Right atrium auricular region (tissue), 2 donors: ENCODE measurements at regions not wholly inside any gene's neighbourhood (a gene's known extent, or its start where the extent isn't known, plus 50 kb on each side); places are given as distances from the start of the nearest gene placed in this dataset.
A peak's percentile ranks its signal among the peaks of the same experiment; 100 is the strongest.

Experiments used
- DNase-seq: peaks from one replicate; pipeline ENCODE4 v3.0.0-alpha.2; 2019; ENCODE audit warnings: low spot score
- H3K27ac ChIP-seq, 2 donors: fragments of 200-600 bp; sonication (generic); 1 replicate in 1 of 2; 2 replicates in 1 of 2; pipeline ENCODE4 v1.5.1; 2016 to 2019
- H3K27me3 ChIP-seq, 2 donors: fragments of 200-600 bp; sonication (generic); one replicate each; pipeline versions ENCODE4 v1.5.1 to v1.6.0; 2017 to 2019
- H3K36me3 ChIP-seq: fragments of 200-600 bp; sonication (generic); one replicate; pipeline ENCODE4 v1.5.1; 2016
- H3K4me1 ChIP-seq, 2 donors: fragments of 200-600 bp; sonication (generic); one replicate each; pipeline versions ENCODE4 v1.5.1 to v1.6.0; 2017 to 2019
- H3K4me3 ChIP-seq, 2 donors: fragments of 200-600 bp; sonication (generic); 1 replicate in 1 of 2; 2 replicates in 1 of 2; pipeline ENCODE4 v1.5.1; 2017 to 2019; ENCODE audit warnings: mild to moderate bottlenecking in 1 of 2, moderate library complexity in 1 of 2
- H3K9me3 ChIP-seq, 2 donors: fragments of 200-600 bp; sonication (generic); one replicate each; pipeline ENCODE4 v1.5.1; 2019
- CTCF ChIP-seq, 2 donors: fragments of 200-600 bp; sonication (generic); IDR thresholded peaks; one replicate each; pipeline ENCODE4 v1.5.1; 2019; ENCODE audit warnings: antibody characterized with exemption in 2 of 2

- no peaks in the 10 kb centered on the region for H3K36me3 ChIP-seq
- no peaks in the 10 kb centered on the region for H3K4me1 ChIP-seq
- no peaks in the 10 kb centered on the region for H3K9me3 ChIP-seq
- no peak overlapping the region for H3K27ac ChIP-seq
- H3K4me3 ChIP-seq = no peak overlapping the region
- peak; percentile 23 for DNase-seq
- TF ChIP-seq CTCF (IDR thresholded peaks at IDR 0.05) = no peak
- no peaks in the 10 kb centered on the region for H3K27me3 ChIP-seq
These were observed 369.3 kb upstream of the KLHL29 start for GRCh38 chr2:23015651-23016200.

GRCh38 chr2:23019476-23019875 lies 365.5 kb upstream of the KLHL29 start:
- Histone ChIP-seq H3K36me3 (no peaks in the 10 kb centered on the region), H3K27me3 (no peaks in the 10 kb centered on the region), H3K4me1 (no peaks in the 10 kb centered on the region), H3K27ac (no peak overlapping the region), H3K4me3 (no peak overlapping the region), H3K9me3 (no peaks in the 10 kb centered on the region)
- no peak for DNase-seq
- TF ChIP-seq CTCF (IDR thresholded peaks at IDR 0.05) = no peak

- TF ChIP-seq CTCF (IDR thresholded peaks at IDR 0.05) = no peak
- H3K4me1 ChIP-seq = no peaks in the 10 kb centered on the region
- no peak overlapping the region for H3K27ac ChIP-seq
- no peak overlapping the region for H3K4me3 ChIP-seq
- no peaks in the 10 kb centered on the region for H3K27me3 ChIP-seq
- H3K36me3 ChIP-seq = no peaks in the 10 kb centered on the region
- H3K9me3 ChIP-seq = no peaks in the 10 kb centered on the region
- DNase-seq = no peak
These were observed 364.3 kb upstream of the KLHL29 start for GRCh38 chr2:23020659-23021058.

GRCh38 chr2:23021311-23022120 lies 363.5 kb upstream of the KLHL29 start:
- no peaks in the 10 kb centered on the region for H3K27me3 ChIP-seq
- TF ChIP-seq CTCF (IDR thresholded peaks at IDR 0.05) = no peak
- no peaks in the 10 kb centered on the region for H3K4me1 ChIP-seq
- DNase-seq = peak; percentile 32
- H3K9me3 ChIP-seq = no peaks in the 10 kb centered on the region
- H3K27ac ChIP-seq = no peak overlapping the region
- no peak overlapping the region for H3K4me3 ChIP-seq
- no peaks in the 10 kb centered on the region for H3K36me3 ChIP-seq

GRCh38 chr2:23023722-23024121 lies 361.3 kb upstream of the KLHL29 start:
- DNase-seq = no peak
- Histone ChIP-seq H3K4me3 (no peak overlapping the region), H3K4me1 (no peaks in the 10 kb centered on the region), H3K27ac (no peak overlapping the region), H3K27me3 (no peaks in the 10 kb centered on the region), H3K9me3 (no peaks in the 10 kb centered on the region), H3K36me3 (no peaks in the 10 kb centered on the region)
- TF ChIP-seq CTCF (IDR thresholded peaks at IDR 0.05) = no peak
